OCI-LY3 (cell line): ENCODE measurements at regions not wholly inside any gene's neighbourhood (a gene's known extent, or its start where the extent isn't known, plus 50 kb on each side); places are given as distances from the start of the nearest gene placed in this dataset.

Experiments
- H2AFZ ChIP-seq: fragments of 200-600, 300-600 bp; shearing (Covaris generic); 2 replicates; pipeline ENCODE4 v1.6.0; 2014; ENCODE audit warnings: antibody characterized with exemption, low read depth, low read length
- H3K27ac ChIP-seq: fragments of 200-600, 300-600 bp; sonication (generic); 2 replicates; pipeline ENCODE4 v1.5.1; 2014; ENCODE audit warnings: mild to moderate bottlenecking, low read length, moderate library complexity, mixed read lengths
- H3K27me3 ChIP-seq: fragments of 200-600, 300-600 bp; sonication (generic); 2 replicates; pipeline ENCODE4 v1.6.1; 2014; ENCODE audit warnings: low read depth, low read length, mixed read lengths
- H3K36me3 ChIP-seq: fragments of 200-600, 300-600 bp; sonication (generic); replicated peaks from 2 replicates; pipeline ENCODE3; 2014; ENCODE audit warnings: low read depth, low read length, mixed read lengths
- H3K4me1 ChIP-seq: fragments of 300-600, 200-600 bp; sonication (generic); 2 replicates; pipeline ENCODE4 v1.6.1; 2014; ENCODE audit warnings: low read length, mixed read lengths
- H3K4me2 ChIP-seq: fragments of 200-600, 300-600 bp; sonication (generic); 2 replicates; pipeline ENCODE4 v1.6.1; 2014; ENCODE audit warnings: low read length, mixed read lengths
- H3K4me3 ChIP-seq: fragments of 300-600, 200-600 bp; sonication (generic); 2 replicates; pipeline ENCODE4 v1.5.1; 2014; ENCODE audit warnings: antibody characterized with exemption, mild to moderate bottlenecking, low read length, moderate library complexity
- H3K79me2 ChIP-seq: fragments of 300-600, 200-600 bp; shearing (Covaris generic); 2 replicates; pipeline ENCODE4 v1.6.1; 2014; ENCODE audit warnings: mild to moderate bottlenecking, low read length, mixed read lengths
- H3K9ac ChIP-seq: fragments of 300-600, 200-600 bp; shearing (Covaris generic); 2 replicates; pipeline ENCODE4 v1.6.0; 2014; ENCODE audit warnings: mild to moderate bottlenecking, low read length, moderate library complexity
- H3K9me3 ChIP-seq: fragments of 200-600, 300-600 bp; shearing (Covaris generic); 2 replicates; pipeline ENCODE4 v1.6.1; 2014; ENCODE audit warnings: low read length, mixed read lengths; ENCODE audit not compliant: insufficient read depth
- H4K20me1 ChIP-seq: fragments of 200-600, 300-600 bp; sonication (generic); 2 replicates; pipeline ENCODE4 v1.6.1; 2016; ENCODE audit warnings: low read length, mixed read lengths; ENCODE audit not compliant: insufficient read depth
- EZH2phosphoT487 ChIP-seq: fragments of 200-600 bp; shearing (Covaris generic); IDR thresholded peaks from 2 replicates; pipeline ENCODE4 v1.6.1; 2018; ENCODE audit warnings: antibody characterized with exemption, mixed run types, low read depth
- TF ChIP-seq, protein P1 (sequence below): fragments of 200-600, 300-600 bp; sonication (generic); IDR thresholded peaks from 2 replicates; pipeline ENCODE4 v1.5.1; 2014; ENCODE audit warnings: antibody characterized with exemption, low read length, low read depth

DNA sequence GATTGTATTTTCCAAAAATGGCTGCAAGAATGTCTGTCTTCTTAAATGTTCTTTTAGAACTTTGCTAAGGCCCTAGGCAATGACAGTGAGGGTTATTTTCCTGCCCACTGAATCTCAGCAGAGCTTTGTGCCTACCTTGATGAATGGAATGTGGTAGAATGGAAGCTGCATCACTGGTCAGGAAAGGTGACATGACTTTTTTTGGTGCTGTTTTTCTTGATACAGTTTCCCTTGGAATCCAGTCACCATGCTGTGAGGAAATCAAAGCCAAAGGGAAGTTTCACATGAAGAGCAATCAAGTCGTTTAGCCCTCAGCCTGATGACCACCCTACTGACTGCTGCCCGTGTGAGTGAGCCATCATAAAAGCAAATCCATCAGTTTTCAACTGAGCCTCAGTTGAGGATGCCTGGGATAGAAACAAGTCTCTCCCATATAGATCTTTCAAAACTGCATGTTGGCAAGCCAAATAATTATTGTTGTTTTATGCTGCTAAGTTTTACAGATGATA lies 886.0 kb upstream of the FBXO33 start:
- no peaks in the 10 kb centered on the region for H4K20me1 ChIP-seq
- no peaks in the 10 kb centered on the region for H3K4me1 ChIP-seq
- no peak overlapping the region for H3K27ac ChIP-seq
- no peak overlapping the region for H3K9ac ChIP-seq
- no peak overlapping the region for H3K4me3 ChIP-seq
- no peak overlapping the region for H2AFZ ChIP-seq
- no peaks in the 10 kb centered on the region for H3K36me3 ChIP-seq
- no peaks in the 10 kb centered on the region for H3K27me3 ChIP-seq
- TF ChIP-seq, protein P1, sequence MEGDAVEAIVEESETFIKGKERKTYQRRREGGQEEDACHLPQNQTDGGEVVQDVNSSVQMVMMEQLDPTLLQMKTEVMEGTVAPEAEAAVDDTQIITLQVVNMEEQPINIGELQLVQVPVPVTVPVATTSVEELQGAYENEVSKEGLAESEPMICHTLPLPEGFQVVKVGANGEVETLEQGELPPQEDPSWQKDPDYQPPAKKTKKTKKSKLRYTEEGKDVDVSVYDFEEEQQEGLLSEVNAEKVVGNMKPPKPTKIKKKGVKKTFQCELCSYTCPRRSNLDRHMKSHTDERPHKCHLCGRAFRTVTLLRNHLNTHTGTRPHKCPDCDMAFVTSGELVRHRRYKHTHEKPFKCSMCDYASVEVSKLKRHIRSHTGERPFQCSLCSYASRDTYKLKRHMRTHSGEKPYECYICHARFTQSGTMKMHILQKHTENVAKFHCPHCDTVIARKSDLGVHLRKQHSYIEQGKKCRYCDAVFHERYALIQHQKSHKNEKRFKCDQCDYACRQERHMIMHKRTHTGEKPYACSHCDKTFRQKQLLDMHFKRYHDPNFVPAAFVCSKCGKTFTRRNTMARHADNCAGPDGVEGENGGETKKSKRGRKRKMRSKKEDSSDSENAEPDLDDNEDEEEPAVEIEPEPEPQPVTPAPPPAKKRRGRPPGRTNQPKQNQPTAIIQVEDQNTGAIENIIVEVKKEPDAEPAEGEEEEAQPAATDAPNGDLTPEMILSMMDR: no peak
- no peak for TF ChIP-seq EZH2phosphoT487
- no peaks in the 10 kb centered on the region for H3K79me2 ChIP-seq
- H3K9me3 ChIP-seq: no peaks in the 10 kb centered on the region
- H3K4me2 ChIP-seq: no peak overlapping the region

DNA sequence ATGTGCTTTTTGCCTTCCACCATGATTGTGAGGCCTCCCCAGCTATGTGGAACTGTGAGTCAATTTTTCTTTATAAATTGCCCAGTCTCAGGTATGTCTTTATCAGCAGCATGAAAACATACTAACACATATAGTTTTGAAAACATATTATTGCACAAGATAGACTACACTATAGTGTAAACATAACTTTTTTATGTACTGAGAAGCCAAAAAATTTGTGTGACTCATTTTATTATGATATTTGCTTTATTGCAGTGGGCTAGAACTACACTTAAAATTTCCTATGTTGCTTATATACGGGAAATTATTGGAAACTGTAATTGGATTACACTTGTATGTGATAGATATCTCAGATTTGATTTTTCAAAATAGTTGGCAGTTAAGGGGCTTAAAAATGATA lies 885.5 kb upstream of the FBXO33 start:
- Histone ChIP-seq H4K20me1 (no peaks in the 10 kb centered on the region), H2AFZ (no peak overlapping the region), H3K9ac (no peak overlapping the region), H3K27ac (no peak overlapping the region), H3K27me3 (no peaks in the 10 kb centered on the region), H3K4me3 (no peak overlapping the region), H3K36me3 (no peaks in the 10 kb centered on the region), H3K4me2 (no peak overlapping the region), H3K4me1 (no peaks in the 10 kb centered on the region), H3K9me3 (no peaks in the 10 kb centered on the region), H3K79me2 (no peaks in the 10 kb centered on the region)
- TF ChIP-seq, protein P1: no peak
- TF ChIP-seq EZH2phosphoT487: no peak

DNA sequence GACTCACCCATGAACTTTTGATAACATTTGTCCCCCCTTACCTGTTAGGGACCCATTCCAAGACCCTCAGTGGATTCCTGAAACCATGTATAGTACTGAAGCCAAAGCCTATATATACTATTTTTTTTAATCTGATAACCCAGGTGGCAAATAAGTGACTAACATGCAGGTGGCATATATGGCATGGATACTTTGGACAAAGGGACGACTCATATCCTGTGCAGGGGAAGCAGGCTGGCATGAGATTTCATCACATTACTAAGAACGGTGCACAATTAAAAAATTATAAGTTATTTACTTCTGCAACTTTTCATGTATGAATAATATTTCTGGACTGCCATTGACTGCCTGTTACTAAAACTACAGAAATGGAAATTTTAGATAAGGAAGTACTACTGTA lies 880.1 kb upstream of the FBXO33 start:
- Histone ChIP-seq H3K9me3 (no peaks in the 10 kb centered on the region), H4K20me1 (no peaks in the 10 kb centered on the region), H3K27ac (no peak overlapping the region), H3K9ac (no peak overlapping the region), H2AFZ (no peak overlapping the region), H3K27me3 (no peaks in the 10 kb centered on the region), H3K4me3 (no peak overlapping the region), H3K4me1 (no peaks in the 10 kb centered on the region), H3K79me2 (no peaks in the 10 kb centered on the region), H3K4me2 (no peak overlapping the region), H3K36me3 (no peaks in the 10 kb centered on the region)
- TF ChIP-seq, protein P1: no peak
- no peak for TF ChIP-seq EZH2phosphoT487

DNA sequence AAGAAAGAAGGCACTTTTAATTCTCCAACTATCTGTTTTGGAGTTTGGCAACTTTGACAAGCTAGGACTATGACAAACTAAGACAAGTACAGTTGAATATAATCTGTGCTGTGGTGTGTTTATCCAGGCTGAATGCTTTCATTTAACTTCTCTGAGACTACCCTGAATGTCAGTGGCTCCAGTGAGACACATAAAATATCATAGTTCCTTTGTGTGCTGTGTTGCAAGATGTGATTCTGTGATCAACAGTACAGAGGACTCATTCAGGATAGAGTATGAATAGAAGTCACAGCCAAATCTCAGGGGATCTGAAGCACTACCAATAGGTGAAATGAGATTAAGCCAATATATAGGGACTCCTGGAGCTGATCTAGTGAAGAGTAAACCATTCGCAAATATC lies 876.9 kb upstream of the FBXO33 start:
- Histone ChIP-seq H3K36me3 (no peaks in the 10 kb centered on the region), H3K9ac (no peak overlapping the region), H3K4me2 (no peak overlapping the region), H3K4me3 (no peak overlapping the region), H3K9me3 (no peaks in the 10 kb centered on the region), H3K4me1 (no peaks in the 10 kb centered on the region), H3K27ac (no peak overlapping the region), H3K79me2 (no peaks in the 10 kb centered on the region), H4K20me1 (no peaks in the 10 kb centered on the region), H2AFZ (no peak overlapping the region), H3K27me3 (no peaks in the 10 kb centered on the region)
- TF ChIP-seq EZH2phosphoT487: no peak
- TF ChIP-seq, protein P1: no peak
